Kidney epithelial cell (primary cell): ENCODE measurements at regions not wholly inside any gene's neighbourhood (a gene's known extent, or its start where the extent isn't known, plus 50 kb on each side); places are given as distances from the start of the nearest gene placed in this dataset.

Experiments
- DNase-seq: peaks from one replicate; pipeline ENCODE4 v3.0.0-alpha.2; 2010; ENCODE audit warnings: low read depth
- H3K27me3 ChIP-seq: 2 replicates; pipeline ENCODE4 v1.6.0; 2011; ENCODE audit warnings: low read length; ENCODE audit not compliant: control insufficient read depth, insufficient read depth
- H3K36me3 ChIP-seq: 2 replicates; pipeline ENCODE4 v1.5.1; 2011; ENCODE audit warnings: low read length; ENCODE audit not compliant: control insufficient read depth, insufficient read depth
- H3K4me3 ChIP-seq: 2 replicates; pipeline ENCODE4 v1.5.1; 2011; ENCODE audit warnings: low read depth, mild to moderate bottlenecking, control low read depth, low read length
- CTCF ChIP-seq: IDR thresholded peaks from 2 replicates; pipeline ENCODE4 v1.5.1; 2011; ENCODE audit warnings: mild to moderate bottlenecking, moderate library complexity, low read length, control low read depth, inconsistent platforms; ENCODE audit not compliant: insufficient read depth, poor library complexity, severe bottlenecking

GRCh38 chr14:53470351-53471043 lies 317.4 kb upstream of the DDHD1 start:
- no peak for DNase-seq
- no peak for TF ChIP-seq CTCF
- H3K36me3 ChIP-seq: no peaks in the 10 kb centered on the region

GRCh38 chr14:53468876-53469275 lies 315.8 kb upstream of the DDHD1 start:
- Histone ChIP-seq H3K4me3 (no peak overlapping the region), H3K36me3 (no peaks in the 10 kb centered on the region), H3K27me3 (no peaks in the 10 kb centered on the region)
- no peak for TF ChIP-seq CTCF
- no peak for DNase-seq

More at GRCh38 chr14:53470351-53471043, 317.4 kb upstream of the DDHD1 start:
- Histone ChIP-seq H3K4me3 (no peak overlapping the region), H3K27me3 (no peaks in the 10 kb centered on the region)

- no peaks in the 10 kb centered on the region for H3K27me3 ChIP-seq
- TF ChIP-seq CTCF: no peak
- H3K4me3 ChIP-seq: no peak overlapping the region
- H3K36me3 ChIP-seq: no peaks in the 10 kb centered on the region
- no peak for DNase-seq
These were observed 311.3 kb upstream of the DDHD1 start for GRCh38 chr14:53464376-53464775.

GRCh38 chr14:53462931-53463778 lies 310.0 kb upstream of the DDHD1 start:
- no peaks in the 10 kb centered on the region for H3K36me3 ChIP-seq
- no peak overlapping the region for H3K4me3 ChIP-seq
- no peaks in the 10 kb centered on the region for H3K27me3 ChIP-seq
- no peak for TF ChIP-seq CTCF
- no peak for DNase-seq

GRCh38 chr14:53461858-53462257 lies 308.7 kb upstream of the DDHD1 start:
- DNase-seq: no peak
- Histone ChIP-seq H3K4me3 (no peak overlapping the region), H3K27me3 (no peaks in the 10 kb centered on the region), H3K36me3 (no peaks in the 10 kb centered on the region)
- TF ChIP-seq CTCF: no peak

- Histone ChIP-seq H3K4me3 (no peak overlapping the region), H3K36me3 (no peaks in the 10 kb centered on the region), H3K27me3 (no peaks in the 10 kb centered on the region)
- no peak for TF ChIP-seq CTCF
- DNase-seq: no peak
These were observed 307.4 kb upstream of the DDHD1 start for GRCh38 chr14:53460544-53460943.
